Hematopoietic multipotent progenitor cell treated with erythropoietin and hydrocortisone succinate and interleukin-3 and kit ligand, for 8 days (in vitro differentiated cells): ENCODE measurements at regions not wholly inside any gene's neighbourhood (a gene's known extent, or its start where the extent isn't known, plus 50 kb on each side); places are given as distances from the start of the nearest gene placed in this dataset.

Experiments used
- DNase-seq: peaks from one replicate; pipeline ENCODE4 v3.0.0-alpha.2; 2015

- DNase-seq, result no peak
Observed at GRCh38 chrX:39726771-39727170, 371.0 kb downstream of the BCOR start.

GRCh38 chrX:39728025-39728424 is 369.7 kb downstream of the BCOR start:
- DNase-seq, result no peak

DNA sequence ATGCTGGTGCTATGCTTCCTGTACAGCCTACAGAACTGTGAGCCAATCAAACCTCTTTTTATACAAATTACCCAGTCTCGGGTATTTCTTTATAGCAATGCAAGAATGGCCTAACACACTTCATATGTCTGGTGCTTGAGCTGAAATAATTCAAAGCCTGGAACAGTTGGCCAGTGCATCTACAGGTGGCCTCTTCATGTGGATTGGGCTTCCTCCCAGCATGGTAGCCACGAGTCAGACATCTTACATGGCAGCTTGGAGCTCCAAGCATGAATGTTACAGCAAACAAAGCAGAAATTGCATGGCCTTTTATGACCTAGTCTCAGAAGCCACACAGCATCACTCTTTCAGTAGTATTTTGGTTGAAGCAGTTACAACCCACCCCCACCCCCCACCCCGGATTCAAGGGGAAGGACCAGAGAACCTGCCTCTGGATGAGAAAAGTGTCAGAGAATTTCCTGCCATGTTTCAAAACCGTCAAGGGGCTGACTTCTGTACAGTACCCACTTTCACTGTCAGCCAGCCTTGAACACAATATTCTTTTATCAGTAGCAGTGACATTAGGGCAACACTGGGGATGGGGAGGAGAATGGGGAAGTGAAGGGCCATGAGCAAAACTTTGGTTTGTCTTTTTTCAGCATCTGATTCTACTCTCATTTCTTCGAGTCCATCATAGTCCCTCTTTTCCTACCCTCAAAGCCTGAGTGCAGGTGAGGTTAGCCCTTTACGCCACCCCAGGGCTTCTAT is 368.7 kb downstream of the BCOR start:
- DNase-seq, result no peak

DNA sequence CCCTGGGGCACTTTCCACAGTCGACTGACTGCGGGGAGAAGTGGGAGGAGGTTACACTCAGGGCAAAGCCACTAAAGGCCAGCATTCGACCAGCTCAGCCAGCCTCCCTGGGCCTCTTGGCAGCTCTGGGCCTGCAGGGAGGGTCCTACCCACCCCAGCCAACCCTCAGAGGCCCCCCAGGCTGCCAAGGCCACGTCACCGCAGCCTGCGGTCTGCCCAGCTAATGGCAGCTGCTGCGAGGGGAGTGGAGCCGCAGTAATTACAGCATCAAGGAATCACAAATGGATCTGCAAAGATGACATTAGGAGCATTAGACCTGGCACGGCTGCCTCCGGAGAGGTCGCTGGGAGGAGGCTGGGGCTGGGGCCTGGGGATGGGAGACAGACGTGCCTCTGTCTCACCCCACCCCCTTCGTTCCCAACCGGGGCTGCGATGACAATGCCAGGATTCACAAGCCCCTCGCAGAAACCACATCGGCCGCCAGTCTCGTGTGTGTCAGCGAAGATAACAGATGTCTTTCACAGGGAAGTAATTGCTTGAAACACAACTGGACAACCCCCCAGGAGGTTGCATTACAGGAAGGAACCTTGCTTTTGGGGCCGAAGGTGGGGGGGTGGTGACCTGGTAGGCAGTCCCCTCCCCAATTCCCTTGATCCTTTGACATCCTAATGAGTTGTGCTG is 367.6 kb downstream of the BCOR start:
- DNase-seq, result peak; percentile 81

DNA sequence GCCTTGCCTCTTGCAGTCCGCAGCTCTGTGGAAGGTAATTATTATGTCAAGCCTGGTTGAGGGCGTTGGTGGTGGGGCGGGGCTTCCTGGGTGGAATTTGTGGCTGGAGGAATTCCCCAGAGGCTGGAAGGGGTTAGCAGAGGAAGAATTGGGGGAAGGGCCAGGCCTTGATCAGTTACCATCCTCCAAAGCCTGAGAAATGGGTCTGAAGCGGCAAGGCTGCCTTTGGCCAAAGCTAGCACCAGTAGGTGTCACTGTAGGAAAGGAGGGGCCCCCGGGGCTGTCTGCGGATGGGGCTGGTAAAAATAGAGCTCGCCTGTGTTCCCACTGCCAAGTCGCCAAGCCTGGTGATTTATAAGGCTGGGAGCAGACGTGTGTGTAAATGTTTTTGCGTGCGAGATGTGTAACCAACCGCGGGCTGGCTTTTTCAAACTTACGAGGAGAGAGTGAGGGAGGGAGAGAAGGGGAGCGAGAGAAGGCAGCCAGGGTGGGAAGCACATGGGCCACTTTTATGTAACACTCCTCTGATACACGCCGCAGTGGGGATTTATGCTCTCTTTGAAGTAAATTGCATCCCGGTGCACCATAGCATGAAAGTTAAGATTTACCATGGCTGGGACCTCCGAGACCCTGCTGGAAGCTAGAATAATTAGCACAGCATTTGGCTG is 367.0 kb downstream of the BCOR start:
- peak; percentile 72 for DNase-seq

- no peak for DNase-seq
Observed at GRCh38 chrX:39731330-39731667, 366.5 kb downstream of the BCOR start.

GRCh38 chrX:39731735-39732134 is 366.0 kb downstream of the BCOR start:
- DNase-seq, result no peak

DNA sequence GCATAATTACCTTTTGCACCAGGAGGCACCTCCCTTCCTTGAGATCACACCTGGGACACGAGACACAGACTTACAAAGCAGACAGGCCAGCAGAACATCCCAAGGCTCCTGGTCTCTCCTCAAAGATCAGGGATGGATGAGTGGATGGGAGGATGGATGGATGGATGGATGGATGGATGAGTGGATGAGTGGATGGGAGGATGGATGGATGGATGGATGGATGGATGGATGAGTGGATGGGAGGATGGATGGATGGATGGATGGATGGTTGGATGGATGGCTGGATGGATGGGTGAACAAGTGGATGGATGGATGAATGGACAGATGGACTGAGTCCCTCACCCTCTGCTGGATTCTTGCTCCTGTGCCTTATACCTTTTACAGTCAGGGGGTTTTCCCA is 364.0 kb downstream of the BCOR start:
- DNase-seq, result no peak

GRCh38 chrX:39734174-39734776 is 363.5 kb downstream of the BCOR start:
- DNase-seq, result no peak

GRCh38 chrX:39736216-39737211 is 361.2 kb downstream of the BCOR start:
- DNase-seq, result no peak

GRCh38 chrX:39739585-39739984 is 358.2 kb downstream of the BCOR start:
- no peak for DNase-seq

GRCh38 chrX:39740078-39740477 is 357.7 kb downstream of the BCOR start:
- no peak for DNase-seq

DNA sequence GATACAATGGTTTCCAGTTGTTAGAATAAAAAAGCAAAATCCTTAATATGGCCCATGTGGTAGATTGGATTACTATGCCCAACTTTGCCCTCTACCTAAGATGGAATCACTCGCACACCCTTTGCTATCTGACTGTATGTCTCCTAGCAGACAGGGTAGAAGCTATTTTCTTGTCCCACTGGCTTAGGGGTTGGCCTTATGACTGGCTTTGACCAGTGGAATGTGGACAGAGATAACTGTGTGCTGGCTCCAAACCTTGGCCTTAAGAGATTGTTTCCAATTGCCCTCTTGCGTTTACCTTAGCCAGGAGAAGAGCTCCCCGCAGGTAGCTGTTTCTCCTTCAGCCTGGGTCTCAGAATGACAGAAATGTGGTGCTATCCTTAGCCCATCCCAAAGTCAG is 355.9 kb downstream of the BCOR start:
- no peak for DNase-seq

- DNase-seq, result no peak
Observed at GRCh38 chrX:39745818-39746217, 351.9 kb downstream of the BCOR start.

DNA sequence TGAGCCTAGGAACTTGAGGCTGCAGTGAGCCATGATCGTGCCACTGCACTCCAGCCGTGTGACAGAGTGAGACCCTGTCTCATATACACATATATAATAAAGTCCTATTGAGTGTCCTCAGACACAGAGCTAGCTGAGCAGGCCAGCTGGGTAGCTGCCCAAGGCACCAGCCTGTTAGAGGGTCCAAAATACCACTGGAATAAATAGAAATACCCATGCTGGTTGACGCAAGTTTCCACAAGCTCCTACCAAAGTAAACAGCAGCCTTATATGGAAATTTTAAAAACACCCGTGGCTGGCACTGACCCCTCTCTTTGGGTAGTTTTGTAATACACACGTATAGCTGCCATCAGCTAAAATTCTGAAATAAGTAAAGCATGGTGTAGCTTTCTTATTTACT is 348.6 kb downstream of the BCOR start:
- DNase-seq, result no peak

DNA sequence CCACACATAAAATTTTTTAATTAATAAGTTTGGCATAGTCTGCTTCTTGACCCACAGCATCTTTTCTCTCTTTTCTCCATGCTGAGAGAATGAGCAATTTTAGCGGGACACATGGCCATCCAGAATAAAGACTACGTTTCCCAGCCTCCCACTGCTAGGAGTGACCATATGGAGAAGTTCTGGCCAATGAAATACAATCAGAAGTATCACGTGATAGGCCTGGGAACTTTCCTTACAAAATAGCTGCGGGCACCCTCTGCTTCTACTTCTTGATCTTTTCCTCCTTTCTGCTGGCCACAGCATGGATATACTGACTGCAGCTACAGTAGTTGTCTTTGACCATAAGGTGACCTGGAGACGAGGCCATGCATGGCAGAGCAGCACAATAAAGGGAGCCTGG is 348.0 kb downstream of the BCOR start:
- no peak for DNase-seq

DNA sequence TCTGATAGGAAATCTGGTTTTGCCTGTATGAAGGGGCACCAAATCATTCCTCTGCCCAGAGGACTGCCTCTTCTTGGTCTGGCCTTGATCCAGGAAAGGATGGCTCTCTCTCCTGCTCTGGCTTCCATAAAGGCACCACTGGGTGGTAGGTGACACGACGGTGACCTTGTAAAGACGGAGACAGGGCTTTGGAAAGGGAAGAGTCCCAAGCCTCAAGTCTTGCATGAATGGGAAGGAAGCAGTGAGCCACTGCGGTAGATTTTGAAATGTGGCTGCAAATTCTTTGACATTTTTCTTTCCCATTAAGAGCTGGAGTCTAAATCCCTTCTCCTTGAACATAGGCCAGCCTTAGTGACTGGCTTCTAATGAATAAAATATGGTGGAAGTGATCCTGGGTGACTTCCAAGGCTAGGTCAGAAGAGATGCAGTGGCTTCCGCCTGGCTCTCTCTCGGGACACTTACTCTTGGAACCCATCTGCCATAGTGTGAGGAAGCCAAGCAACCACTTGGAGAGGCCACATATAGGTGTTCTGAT is 347.4 kb downstream of the BCOR start:
- DNase-seq, result no peak

DNA sequence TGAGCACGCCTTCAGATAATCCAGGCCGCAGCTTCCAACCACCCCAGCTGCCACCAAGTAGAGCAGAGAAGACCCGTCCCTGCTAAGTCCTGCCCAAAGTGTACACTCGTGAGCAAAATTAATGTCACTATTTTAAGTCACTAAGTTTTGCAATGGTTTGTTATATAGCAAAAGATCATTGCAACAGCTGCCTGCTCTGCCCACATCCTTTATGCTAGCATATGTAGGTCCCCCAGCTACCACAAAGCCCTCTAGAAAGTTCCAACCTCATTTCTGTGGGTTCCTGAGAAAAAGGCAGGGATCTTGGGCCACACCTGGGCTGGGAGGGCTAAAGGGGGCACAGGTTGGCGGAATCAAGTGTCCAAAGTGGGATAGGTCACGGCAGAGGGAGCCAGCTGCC is 346.9 kb downstream of the BCOR start:
- no peak for DNase-seq

DNA sequence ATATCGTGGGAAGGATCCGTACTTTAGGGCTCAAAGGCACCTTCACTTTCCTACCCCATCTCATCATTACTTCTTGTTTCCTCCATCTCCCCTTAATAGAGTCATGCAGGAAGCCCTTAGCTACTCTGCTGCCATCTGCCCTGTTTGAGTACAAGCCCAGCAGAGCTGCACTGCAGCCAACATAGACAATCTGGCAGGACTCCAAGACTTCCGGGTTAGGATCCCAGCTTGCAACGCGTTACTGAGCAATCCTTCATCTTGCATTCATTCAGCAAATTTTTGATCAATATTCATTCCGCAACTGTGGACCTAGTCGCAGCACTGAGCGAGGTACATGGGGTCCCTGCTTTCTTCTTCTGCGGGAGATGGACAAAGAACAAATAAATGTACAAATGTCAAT is 344.9 kb downstream of the BCOR start:
- no peak for DNase-seq

GRCh38 chrX:39753293-39753996 is 344.3 kb downstream of the BCOR start:
- DNase-seq, result peak; percentile 27

DNA sequence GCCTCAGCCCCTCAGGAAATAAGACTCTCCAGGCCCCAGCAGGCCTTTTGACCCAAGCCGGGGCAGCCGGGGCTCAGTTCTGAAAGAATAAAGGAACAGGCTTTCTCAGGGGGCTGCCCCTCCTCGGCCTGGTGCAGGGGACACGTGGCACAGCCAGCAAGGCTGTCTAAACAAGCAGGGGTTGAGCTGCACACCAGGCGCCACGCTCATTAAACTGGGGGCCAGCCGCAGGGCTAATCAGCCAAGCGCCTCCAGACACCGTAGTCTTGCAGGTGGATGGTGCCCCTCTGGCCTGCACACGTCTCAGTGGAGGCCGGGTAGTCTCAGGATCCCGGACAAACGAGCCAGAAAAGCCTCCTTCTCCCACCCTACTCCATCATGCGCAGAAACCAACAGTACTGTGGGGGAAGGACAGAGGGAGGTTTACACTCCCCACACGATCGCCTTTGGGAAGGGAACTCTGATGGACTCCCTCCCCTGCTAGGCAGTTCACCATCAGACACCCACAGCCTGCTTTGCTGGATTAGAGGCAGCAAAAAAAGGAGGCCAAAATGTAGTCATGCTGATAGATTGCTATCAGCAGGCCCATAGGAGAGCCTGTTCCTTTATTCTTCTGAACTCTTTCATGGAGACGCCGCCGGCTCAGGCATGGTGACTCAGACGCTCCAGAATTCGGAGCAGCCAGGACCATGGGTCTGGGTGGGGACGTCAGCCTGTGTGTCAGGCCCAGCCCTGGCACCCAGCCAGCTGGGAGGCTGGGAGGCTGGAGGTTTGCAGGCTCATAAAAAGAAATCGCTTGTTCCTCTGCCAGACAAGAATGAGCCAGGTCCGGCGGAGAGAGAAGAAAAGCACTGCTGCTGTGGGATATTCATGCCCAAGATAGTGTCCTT is 342.4 kb downstream of the BCOR start:
- DNase-seq, result no peak
